OCI-LY1 (cell line): ENCODE measurements at regions not wholly inside any gene's neighbourhood (a gene's known extent, or its start where the extent isn't known, plus 50 kb on each side); places are given as distances from the start of the nearest gene placed in this dataset.

Source experiments
- CTCF ChIP-seq: fragments of 200-600 bp; sonication (generic), shearing (Covaris generic); IDR thresholded peaks from 2 replicates; pipeline ENCODE4 v1.5.1; 2017; ENCODE audit warnings: mild to moderate bottlenecking, antibody characterized with exemption, low read length, moderate library complexity, mixed read lengths
- EZH2 ChIP-seq: fragments of 200-600 bp; sonication (generic), shearing (Covaris generic); IDR thresholded peaks from 2 replicates; pipeline ENCODE4 v1.8.0; 2017; ENCODE audit warnings: borderline replicate concordance, mixed run types, mild to moderate bottlenecking, antibody characterized with exemption, low read length, moderate library complexity, mixed read lengths

- TF ChIP-seq CTCF (no peak), EZH2 (no peak)
These were observed 110.4 kb upstream of the SLC27A6 start for GRCh38 chr5:128854931-128855330.
